H7 (cell line): ENCODE measurements at regions not wholly inside any gene's neighbourhood (a gene's known extent, or its start where the extent isn't known, plus 50 kb on each side); places are given as distances from the start of the nearest gene placed in this dataset.
"Not testable (repeated sequence)": the region's sequence is repeated elsewhere in the genome, so short reads cannot be mapped to it uniquely, and the experiment has no call there.

Source experiments
- DNase-seq: peaks from one replicate; pipeline ENCODE4 v3.0.0; 2012
- H3K27me3 ChIP-seq: 2 replicates; pipeline ENCODE4 v1.6.0; 2011; ENCODE audit warnings: mild to moderate bottlenecking, low read length; ENCODE audit not compliant: control insufficient read depth, insufficient read depth
- H3K36me3 ChIP-seq: replicated peaks from 2 replicates; pipeline ENCODE4 v1.5.1; 2011; ENCODE audit warnings: low read length; ENCODE audit not compliant: control insufficient read depth, insufficient read depth
- H3K4me3 ChIP-seq: 2 replicates; pipeline ENCODE4 v1.5.1; 2011; ENCODE audit warnings: low read depth, mild to moderate bottlenecking, control low read depth, low read length, moderate library complexity; ENCODE audit not compliant: insufficient read depth

DNA sequence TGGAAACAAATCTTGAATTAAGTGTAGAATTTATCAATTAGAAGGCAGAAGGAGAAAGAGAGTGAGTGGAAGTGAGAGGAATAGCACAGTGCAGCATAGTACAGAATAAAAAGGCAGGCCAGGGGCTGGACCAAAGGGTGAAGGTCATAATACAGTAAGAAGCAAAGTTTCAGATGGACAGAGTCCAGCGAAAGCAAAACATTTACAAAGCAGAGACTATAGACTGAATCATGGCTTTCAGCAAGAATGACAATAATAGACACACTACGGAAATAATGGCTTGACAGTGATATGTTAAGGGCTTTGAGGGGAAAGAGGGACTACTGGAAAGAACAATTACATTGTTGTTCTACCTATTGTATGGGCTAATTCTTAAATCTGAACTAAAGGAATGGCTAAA, 249.0 kb upstream of the CHD1 start:
- no peak for DNase-seq
- H3K36me3 ChIP-seq: no peaks in the 10 kb centered on the region
- H3K4me3 ChIP-seq: no peak overlapping the region
- H3K27me3 ChIP-seq: no peaks in the 10 kb centered on the region

DNA sequence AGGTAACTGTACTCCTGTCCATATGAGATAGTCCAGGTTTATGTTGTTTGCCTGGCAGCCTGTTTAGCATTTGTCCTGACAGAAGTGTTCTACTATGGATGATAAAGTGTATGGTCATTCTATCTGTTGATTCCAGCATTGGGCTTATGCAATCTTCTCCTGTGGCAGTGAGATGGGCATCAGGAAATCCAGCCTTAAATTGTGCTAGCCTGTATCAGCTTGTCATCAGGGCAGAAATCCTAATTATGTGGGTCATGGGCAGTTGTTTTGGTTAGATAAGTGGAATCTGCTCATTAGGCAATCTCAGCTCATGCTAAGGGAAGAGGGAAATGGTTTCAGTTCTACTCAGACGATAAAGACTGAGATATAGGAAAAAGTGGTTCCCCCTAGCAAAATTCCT, 247.4 kb upstream of the CHD1 start:
- no peaks in the 10 kb centered on the region for H3K36me3 ChIP-seq

DNA sequence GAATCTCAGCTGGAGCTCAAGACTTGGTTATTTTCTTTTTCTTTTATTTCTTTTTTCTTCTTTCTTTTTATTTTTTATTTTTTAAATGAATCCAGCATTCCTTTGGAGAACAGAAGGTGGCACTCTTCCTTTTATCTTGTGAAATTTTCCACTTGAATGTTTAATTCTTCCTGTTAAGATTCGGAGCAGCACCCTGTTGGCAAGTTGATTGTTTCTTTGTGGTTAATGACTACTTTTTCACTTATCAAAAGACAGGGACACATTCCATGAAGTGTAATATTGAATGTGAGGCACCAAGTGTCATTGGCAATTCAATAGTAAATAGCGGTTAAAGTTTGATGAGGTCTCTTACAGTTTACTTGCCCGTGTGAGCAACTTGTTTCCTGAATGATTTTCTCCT, 240.5 kb upstream of the CHD1 start:
- Histone ChIP-seq H3K27me3 (no peaks in the 10 kb centered on the region), H3K4me3 (no peak overlapping the region), H3K36me3 (no peaks in the 10 kb centered on the region)
- DNase-seq: no peak

More for the DNA sequence above, 247.4 kb upstream of the CHD1 start:
- H3K27me3 ChIP-seq: no peaks in the 10 kb centered on the region
- no peak for DNase-seq
- H3K4me3 ChIP-seq: no peak overlapping the region

DNA sequence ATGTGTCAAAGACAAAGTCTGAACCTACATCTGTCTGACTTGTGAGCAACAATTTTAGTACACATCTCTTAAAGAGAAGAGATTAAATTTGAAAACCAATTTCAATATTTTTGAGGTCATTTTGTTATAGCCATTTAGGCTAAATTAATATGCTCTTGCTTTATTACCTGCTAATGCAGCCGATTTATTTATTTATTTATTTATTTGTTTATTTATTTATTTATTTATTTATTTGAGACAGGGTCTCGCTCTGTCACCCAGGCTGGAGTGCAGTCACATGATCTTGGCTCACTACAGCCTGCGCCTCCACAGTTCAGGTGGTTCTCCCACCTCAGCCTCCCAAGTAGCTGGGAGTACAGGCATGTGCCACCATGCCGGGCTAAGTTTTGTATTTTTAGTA, 232.7 kb upstream of the CHD1 start:
- not testable (repeated sequence) for DNase-seq, H3K4me3 ChIP-seq, H3K27me3 ChIP-seq, H3K36me3 ChIP-seq

DNA sequence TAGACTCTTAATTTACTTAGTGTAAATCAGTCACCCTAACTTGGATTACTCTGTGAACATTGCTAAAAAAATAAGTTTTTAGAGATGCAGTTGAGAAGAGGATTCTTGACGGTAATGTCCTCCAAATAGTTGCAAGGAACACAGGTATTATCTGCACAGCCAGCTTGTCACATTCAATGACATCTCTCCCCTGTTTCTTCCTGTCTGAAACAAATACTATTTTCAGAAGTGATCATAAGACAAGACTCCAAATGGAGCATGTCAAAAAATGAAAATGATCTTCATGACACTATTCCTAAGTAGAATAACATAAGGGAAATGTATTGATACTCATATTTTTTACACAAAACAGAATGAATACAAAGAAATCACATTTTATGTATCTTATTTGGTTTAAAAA, 227.9 kb upstream of the CHD1 start:
- Histone ChIP-seq H3K36me3 (no peaks in the 10 kb centered on the region), H3K4me3 (no peak overlapping the region), H3K27me3 (no peaks in the 10 kb centered on the region)
- no peak for DNase-seq

DNA sequence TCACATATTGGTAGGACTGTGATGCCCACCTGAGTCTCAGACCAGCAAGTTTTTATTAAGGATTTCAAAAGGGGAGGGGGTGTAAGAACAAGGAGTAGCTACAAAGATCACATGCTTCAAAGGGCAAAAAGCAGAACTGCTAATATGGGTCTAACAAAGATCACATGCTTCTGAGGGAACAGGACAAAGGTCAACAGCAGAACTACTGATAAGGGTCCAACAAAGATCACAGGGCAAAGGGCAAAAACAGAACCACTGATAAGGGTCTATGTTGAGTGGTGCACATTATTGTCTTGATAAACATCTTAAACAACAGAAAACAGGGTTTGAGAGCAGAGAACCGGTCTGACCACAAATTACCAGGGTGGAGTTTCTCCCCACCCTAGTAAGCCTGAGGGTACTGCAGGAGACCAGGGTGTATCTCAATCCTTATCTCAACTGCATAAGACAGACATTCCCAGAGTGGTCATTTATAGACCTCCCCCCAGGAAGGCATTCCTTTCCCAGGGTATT, 214.5 kb upstream of the CHD1 start:
- H3K36me3 ChIP-seq, H3K4me3 ChIP-seq: not testable (repeated sequence)

DNA sequence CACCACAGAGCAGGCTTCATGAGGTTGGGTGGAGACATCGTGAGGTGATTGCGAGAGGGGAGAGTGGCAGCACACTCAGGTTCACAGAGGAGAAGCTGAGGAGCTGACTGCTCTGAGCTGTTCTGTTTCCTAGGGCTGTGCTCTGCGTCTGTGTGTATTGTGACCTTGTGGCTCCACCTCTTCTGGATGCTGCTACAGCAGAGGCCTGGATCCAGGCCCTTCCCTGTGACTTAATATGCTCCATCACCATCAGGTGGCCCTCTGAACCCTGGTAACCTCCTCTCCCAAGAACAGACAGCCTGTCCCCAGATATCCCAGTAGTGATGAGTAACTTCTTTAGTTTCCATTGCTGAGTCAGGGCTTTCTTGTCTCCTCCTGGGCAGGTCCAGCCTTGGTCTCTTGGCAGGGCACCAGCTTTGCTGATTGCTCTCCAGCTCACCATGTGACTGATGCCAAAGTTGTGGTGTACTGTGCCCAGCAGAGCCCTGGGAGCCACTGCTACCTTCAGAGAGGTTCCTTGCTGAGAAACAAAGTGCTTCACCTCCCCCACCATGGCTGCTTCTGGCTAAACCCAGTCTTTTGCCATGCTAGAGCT, 212.8 kb upstream of the CHD1 start:
- DNase-seq: no peak
- no peak overlapping the region for H3K4me3 ChIP-seq
- no peaks in the 10 kb centered on the region for H3K27me3 ChIP-seq
- H3K36me3 ChIP-seq: no peaks in the 10 kb centered on the region

More for the DNA sequence above, 214.5 kb upstream of the CHD1 start:
- DNase-seq, H3K27me3 ChIP-seq: not testable (repeated sequence)

DNA sequence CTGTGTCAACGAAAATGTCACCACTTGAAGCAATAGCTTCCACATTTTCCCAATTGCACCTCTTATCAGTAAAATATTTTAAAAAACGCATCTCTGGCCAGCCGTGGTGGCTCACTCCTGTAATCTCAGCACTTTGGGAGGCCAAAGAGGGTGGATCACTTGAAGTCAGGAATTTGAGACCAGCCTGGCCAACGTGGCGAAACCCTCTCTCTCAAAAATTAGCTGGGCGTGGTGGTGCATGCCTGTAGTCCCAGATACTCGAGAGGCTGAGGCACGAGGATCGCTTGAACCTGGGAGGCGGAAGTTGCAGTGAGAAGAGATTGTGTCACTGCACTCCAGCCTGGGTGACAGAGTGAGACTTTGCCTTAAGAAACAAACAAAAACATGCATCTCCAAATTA, 210.1 kb upstream of the CHD1 start:
- no peak for DNase-seq
- Histone ChIP-seq H3K36me3 (no peaks in the 10 kb centered on the region), H3K4me3 (no peak overlapping the region), H3K27me3 (no peaks in the 10 kb centered on the region)

DNA sequence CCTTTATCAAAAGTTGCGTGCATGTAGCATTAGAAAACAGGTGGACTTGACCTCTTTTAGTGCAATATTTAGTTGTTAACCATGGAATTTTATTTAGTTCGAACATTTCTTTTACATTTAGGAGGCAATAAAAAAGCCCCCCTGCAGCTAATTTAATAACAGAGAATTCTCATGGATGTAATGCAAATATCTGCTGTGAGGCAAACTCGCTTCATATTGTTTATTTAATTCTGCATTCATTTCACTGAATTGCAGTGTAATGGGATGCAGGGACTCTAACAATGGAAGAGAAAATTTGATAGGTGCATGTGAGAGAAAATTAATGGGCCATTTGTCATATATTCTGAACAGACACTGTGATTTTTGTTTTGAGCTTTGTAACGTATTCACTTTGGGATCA, 205.1 kb upstream of the CHD1 start:
- no peak overlapping the region for H3K4me3 ChIP-seq
- no peaks in the 10 kb centered on the region for H3K27me3 ChIP-seq
- no peak for DNase-seq
- H3K36me3 ChIP-seq: no peaks in the 10 kb centered on the region

DNA sequence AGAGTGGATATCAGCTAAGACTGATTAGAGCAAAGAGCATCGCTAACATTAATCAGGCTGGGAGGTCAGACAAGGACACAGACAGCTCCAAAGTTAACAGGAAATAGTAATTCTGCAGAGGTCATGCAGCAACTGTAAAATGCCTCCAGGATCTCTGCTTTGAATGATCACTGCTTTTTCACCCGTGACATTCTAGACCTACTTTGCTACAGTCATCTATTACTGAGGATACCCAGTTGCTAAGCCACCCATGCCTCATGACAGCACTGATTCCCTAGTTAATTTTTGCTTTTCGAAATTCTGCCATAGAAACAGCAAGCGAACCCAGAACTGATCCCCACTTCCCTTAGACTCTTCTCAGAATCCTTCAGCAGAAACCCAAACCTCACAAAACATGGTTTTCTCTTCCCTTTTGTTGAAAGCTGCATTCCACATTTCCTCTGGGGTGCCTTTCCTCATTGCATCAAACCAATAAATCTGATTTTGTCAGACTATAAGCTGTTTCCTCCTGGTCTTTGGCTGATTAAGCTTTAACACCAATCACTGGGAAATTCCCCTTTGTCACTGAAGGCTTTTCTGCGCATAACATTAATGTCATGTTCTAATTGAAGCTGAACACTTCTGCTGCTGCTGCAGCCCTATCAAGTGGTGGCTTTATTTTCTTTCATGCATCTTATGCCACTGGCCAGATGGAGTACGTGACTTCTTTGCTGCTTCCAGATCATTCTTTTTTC, 201.1 kb upstream of the CHD1 start:
- Histone ChIP-seq H3K27me3 (no peaks in the 10 kb centered on the region), H3K4me3 (no peak overlapping the region), H3K36me3 (no peaks in the 10 kb centered on the region)
- DNase-seq: no peak

DNA sequence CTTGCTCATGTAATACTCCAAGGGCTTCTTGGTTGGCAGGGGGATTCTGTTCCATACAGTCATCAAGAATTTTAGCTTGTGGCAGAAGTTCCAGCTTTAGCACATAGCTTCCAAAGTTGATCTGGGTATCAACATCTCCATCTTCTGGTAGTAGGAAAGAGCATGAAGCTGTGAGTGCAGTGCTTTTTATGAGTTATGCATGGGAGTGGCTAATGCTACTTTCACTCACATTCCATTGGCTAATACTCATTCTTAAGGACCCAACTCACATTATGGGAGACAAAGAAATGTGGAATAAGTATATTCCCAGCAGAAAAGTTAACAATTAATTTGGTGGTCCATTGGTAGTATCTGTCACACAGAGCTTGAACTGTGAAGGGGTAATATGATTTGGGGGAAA, 194.2 kb upstream of the CHD1 start:
- DNase-seq: no peak
- Histone ChIP-seq H3K4me3 (no peak overlapping the region), H3K27me3 (no peaks in the 10 kb centered on the region), H3K36me3 (no peaks in the 10 kb centered on the region)

DNA sequence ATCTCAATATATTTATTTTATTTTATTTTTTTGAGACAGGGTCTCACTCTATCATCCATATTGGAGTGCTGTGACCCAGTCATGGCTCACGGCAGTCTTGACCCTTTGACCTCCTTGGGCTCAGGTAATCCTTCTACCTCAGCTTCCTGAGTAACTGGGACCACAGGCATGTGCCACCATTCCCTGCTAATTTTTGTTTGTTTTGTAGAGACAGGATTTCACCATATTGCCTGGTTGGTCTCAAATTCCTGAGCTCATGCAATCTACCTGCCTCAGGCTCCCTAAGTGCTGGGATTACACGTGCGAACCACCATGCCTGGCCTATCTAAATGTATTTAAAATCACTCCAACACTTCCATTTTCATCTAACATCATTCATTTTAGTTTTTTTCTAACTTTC, 190.5 kb upstream of the CHD1 start:
- no peak overlapping the region for H3K4me3 ChIP-seq
- no peak for DNase-seq
- no peaks in the 10 kb centered on the region for H3K36me3 ChIP-seq
- no peaks in the 10 kb centered on the region for H3K27me3 ChIP-seq

DNA sequence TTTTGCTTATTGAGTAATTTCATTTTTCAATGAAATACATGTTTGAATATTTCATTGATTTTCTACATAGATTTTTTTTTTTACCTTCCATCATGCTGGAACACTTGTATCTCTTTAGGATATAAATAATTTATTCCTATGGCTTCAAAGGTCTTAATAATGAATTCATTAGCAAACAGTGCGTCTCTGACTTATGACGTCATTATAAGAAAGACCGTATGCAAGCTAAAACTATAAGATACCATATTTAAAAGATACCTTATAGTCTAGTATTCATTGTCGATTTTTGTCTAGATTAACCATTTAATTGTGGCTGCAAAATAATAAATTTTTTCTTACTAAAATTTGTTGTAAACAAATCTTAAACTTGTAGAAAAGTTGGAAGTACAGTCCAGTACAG, 187.7 kb upstream of the CHD1 start:
- no peak for DNase-seq
- Histone ChIP-seq H3K27me3 (no peaks in the 10 kb centered on the region), H3K4me3 (no peak overlapping the region), H3K36me3 (no peaks in the 10 kb centered on the region)

DNA sequence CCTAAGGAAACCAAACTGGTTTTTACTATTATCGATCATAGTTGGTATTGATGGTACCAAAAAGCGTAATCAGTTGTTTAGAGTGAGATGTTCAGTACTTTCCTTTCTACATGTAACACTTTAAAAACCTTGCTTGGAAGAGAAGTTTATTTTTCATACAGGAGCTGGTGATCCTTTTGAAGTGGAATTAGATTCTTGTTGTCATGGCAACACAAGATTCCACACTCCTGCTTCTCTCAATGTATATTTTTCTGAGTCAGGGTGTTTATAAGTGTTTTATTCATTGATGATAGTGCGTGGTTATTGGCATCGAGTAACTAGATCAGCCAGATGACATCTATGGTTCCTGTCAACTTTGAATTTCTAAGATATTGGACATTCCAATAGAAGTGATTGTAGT, 181.1 kb upstream of the CHD1 start:
- Histone ChIP-seq H3K4me3 (no peak overlapping the region), H3K36me3 (no peaks in the 10 kb centered on the region), H3K27me3 (no peaks in the 10 kb centered on the region)
- no peak for DNase-seq

DNA sequence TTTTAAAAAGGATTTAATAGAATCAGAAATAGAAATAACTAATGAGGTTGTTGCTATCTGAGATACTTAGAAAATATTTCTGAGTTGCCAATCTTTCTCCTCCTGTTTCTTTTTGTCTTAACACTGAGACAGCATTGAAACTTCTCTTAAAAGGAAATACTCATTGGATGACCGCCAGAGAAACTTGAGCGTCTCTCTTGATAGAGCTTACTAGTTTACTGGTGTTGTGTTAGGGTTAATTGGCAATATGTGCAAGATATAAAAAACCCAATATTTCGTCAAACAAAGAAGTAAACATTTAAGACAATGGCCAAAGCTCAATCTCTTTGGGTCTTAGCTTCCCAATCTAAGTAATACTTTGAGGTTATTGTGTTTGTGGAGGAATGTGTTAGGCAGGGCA, 176.4 kb upstream of the CHD1 start:
- no peak overlapping the region for H3K4me3 ChIP-seq
- no peaks in the 10 kb centered on the region for H3K36me3 ChIP-seq
- no peak for DNase-seq
- H3K27me3 ChIP-seq: no peaks in the 10 kb centered on the region
